GM19025 (cell line): ENCODE measurements at regions not wholly inside any gene's neighbourhood (a gene's known extent, or its start where the extent isn't known, plus 50 kb on each side); places are given as distances from the start of the nearest gene placed in this dataset.
"Not testable (repeated sequence)": the region's sequence is repeated elsewhere in the genome, so short reads cannot be mapped to it uniquely, and the experiment has no call there.

Experiments used
- ATAC-seq: cut with Tn5 transposase; IDR thresholded peaks from one replicate; pipeline ENCODE4 v1.9.1; 2021; ENCODE audit warnings: mild to moderate bottlenecking, low read depth, moderate library complexity; ENCODE audit not compliant: unreplicated experiment

DNA sequence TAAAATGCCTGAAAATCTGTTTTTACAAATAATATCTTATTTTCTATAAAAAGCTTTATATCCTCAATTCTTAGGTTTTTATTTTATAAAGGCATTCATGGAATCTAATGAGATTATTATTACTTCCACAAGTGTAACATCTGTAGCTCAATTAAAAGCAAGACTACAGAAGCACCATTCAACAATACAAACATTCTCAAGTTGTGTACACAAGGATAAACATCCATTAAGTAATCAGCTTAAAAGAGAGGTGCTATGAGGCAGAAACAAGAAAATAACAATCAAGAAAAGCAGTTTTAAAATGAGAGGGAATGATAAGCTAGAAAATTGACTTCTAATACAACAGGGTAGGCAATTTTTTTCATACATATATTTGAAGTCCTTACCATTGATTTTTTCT is 326.1 kb downstream of the MRPL39 start:
- ATAC-seq = no peak

- ATAC-seq = no peak
These were observed 327.2 kb downstream of the MRPL39 start for GRCh38 chr21:25280061-25280460.

DNA sequence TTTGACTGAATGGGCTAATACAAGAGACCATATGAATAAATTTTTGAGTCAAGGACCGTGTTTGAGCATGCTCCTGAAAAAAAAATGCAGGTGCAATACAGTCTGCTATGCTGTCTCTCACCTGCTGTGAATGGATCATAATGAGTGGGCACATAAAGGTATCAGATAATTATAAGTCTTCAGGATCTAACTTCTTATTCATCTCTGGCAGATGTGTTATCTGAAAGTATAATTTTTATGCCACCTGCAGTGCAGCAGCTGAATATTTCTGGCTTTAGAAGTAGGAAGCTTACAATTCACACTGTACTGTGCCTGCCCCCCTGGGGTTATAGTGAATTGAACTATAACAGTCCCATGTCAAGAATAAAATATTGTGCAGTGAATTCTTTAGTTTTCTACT is 333.3 kb downstream of the MRPL39 start:
- ATAC-seq = no peak

GRCh38 chr21:25254491-25255174 is 352.6 kb downstream of the MRPL39 start:
- ATAC-seq = no peak

DNA sequence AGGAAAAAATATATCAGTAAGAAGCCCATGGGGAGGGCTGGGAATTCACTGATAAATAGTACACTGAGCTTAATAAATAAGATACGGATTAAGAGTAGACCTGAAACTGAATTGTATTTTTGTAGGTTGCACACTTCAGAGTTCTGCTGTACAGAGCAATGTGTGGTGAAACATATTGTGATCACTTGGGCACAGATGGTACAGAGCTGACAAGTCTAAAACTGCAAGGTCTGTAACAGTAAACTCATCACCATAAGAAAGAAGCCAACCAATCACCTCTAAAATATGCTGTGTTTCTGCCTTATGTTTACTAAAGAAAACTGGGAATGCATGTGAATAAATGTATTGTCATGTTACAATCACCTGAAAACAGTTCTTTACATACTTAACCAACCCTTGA is 360.7 kb downstream of the MRPL39 start:
- no peak for ATAC-seq

DNA sequence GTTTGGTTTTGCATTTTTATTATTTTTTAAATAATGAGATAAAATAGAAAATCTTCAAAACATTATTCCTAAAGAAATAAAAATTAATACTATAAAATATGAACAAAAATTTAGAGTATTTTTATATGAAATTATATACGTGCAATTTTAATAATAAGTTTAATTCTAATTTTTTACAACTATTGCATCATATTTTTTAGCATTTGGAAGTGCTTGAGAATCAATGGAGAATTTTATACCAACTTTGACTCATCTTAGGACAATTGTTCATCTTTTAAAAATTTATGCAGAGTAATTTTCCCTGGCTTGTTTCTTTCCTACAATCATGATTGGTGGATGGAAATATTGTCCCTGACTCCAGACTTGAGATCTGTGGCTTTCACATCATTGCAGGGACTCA is 362.5 kb downstream of the MRPL39 start:
- no peak for ATAC-seq

DNA sequence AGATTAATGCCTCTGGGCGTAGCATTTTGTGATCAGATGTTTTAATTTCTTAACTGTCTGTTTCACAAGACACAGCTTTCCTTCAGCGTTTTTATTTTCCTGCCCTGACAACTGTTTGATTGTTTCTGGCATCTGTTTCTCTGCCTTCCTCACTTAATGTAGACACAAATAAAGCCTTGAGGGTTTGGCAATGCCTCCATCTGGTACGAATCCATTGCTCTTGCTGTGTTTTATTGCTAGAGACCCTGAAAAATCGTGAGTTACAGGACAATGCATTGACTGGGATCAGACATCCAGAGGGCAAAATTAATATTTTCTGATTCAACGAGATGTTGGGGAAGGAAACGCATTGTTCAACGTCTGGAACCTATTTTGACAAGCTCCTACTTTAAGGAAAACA is 363.5 kb downstream of the MRPL39 start:
- no peak for ATAC-seq

- no peak for ATAC-seq
These were observed 366.3 kb downstream of the MRPL39 start for GRCh38 chr21:25240974-25241373.

GRCh38 chr21:25234857-25235801 is 372.2 kb downstream of the MRPL39 start:
- ATAC-seq = peak; percentile 94

DNA sequence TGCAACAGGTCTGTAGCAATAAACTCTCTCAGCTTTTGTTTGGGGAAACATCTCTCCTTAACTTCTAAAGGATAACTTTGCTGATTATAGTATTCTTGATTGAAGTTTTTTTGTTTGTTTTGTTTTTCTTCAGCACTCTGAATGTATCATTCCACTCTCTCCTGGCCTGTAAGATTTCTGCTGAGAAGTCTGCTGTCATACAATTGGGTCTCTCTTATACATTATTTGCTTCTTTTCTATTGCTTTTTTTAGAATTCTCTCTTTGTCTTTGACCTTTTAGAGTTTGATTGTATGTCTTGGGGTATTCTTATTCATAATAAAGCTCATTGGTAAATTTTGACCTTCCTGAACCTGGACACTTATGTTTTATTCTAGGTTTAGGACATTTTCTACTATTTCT is 386.3 kb downstream of the MRPL39 start:
- no peak for ATAC-seq

DNA sequence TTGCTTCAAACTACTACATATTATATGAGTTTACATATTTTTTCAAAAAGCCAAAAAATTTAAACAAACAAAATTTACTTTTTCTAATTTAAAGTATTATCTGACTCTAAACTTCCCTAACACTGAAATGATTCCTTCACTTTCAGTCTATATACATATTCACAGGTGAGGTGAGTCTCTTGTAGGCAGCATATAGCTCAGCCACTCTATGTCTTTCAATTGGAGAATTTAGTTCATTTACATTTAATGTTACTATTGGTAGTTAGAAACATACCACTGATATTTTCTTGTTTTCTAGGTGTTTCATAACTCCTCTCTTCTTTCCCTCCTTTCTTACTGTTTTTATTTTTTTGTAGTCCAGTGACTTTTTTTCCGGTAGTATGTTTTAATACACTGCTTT is 387.1 kb downstream of the MRPL39 start:
- no peak for ATAC-seq

GRCh38 chr21:25215698-25216384 is 391.4 kb downstream of the MRPL39 start:
- peak; percentile 91 for ATAC-seq

GRCh38 chr21:25214676-25215075 is 392.6 kb downstream of the MRPL39 start:
- ATAC-seq = no peak

DNA sequence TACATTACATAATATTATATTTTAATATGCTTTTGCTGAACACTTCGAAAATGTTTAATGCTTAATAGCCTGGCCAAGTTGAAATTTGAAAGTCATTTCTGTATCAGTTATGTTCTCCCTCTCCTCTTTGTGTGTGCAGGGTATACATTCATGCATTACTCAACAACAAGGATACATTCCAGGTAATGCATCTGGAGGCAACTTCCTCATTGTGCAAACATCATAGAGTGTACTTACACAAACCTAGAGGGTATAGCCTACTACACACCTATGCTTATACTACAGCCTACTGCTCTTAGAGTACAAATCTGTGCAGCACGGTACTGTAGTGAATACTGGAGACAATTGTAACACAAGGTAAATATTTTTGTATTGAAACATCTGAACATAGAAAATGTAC is 407.3 kb downstream of the MRPL39 start:
- ATAC-seq = no peak

DNA sequence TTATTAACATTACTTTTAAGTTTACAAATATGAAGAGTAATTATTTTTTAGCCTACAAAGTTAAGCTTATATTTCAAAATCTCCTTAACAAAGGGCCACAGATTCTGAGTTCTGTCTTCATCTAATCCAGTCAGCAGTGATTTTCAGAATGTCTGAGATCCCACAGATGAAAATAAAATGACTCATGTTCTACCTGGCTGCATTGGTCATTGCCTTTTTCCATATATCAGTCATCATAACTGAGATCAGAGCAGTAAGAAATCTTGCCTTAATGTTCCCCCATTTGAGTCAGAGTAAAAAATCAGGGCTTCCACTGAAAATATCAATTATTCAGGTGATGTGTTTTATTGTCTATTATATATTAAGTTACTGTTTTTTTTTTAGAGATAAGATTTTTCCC is 416.1 kb downstream of the MRPL39 start:
- ATAC-seq = no peak

DNA sequence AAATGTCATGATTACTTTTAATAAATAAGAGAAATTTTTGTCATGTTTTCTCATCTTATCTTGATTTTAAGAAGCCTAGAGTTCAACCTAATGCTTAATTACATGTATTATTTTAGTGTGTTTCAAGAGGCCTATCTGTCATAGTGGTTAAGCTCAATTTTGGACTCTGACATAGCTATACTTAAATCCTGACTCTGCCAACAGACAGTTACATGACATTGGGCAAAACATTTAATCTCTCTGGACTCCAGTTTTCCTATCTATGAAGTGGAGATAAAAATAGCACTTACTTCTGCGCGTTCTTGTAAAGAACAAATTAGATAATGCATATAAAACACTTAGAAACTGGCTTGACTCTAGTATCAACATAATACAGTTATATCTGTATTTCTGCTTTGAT is 417.8 kb downstream of the MRPL39 start:
- no peak for ATAC-seq

DNA sequence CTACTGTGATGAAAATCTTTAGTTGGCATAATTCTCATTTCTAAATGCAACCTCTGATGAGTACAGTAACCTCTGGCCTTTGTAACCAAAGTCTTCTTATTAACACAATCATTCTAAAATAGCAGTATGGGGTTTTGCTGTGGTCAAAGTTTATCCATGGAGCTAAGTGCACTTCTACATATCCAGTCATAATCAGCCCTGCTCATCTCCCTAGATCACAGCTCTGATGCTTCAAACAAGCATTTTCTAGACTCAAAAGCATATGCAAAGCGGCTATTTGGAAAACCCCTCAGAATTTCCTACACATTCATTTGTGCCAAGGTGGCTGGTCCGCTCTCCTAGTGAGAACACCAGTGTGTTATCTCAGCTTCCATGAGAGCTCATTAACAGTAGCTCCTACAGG is 418.6 kb downstream of the MRPL39 start:
- ATAC-seq = peak; percentile 91

DNA sequence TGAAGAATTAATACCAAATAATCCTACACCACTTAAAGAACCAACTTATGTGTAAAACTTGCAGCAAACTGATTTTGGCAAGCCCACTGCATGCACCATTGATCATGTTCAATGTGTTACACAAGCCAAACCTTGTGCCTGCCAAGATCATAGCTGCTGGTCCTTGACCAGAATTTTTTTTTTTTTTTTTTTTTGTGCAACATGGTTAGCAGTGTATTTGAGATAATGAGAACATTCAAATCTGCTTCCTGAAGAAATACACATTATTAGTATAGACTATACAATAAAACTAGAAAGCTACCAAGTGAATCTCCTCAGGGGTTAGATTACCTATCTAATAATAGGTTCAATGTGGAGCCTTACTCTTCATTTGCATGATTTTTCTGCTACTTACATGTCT is 421.0 kb downstream of the MRPL39 start:
- ATAC-seq = no peak

- no peak for ATAC-seq
These were observed 423.7 kb downstream of the MRPL39 start for GRCh38 chr21:25183577-25183976.

DNA sequence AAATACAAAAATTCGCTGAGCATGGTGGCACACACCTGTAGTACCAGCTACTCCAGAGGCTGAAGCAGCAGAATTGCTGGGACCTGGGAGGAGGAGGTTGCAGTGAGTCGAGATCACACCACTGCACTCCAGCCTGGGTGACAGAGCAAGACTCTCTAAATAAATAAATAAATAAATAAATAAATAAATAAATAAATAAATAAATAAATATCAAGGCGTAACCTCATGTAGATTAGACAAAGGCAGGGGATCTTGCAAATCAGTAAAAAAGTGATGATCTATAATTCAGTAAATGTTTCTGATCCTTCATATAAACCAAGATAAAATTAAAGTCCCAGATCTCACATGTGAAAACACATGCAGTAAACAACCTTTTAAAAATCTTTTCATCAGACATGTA is 425.6 kb downstream of the MRPL39 start:
- not testable (repeated sequence) for ATAC-seq

- no peak for ATAC-seq
These were observed 428.2 kb downstream of the MRPL39 start for GRCh38 chr21:25179116-25179515.
